B cell (primary cell): ENCODE measurements at regions not wholly inside any gene's neighbourhood (a gene's known extent, or its start where the extent isn't known, plus 50 kb on each side); places are given as distances from the start of the nearest gene placed in this dataset.

Experiments used
- CTCF ChIP-seq: fragments of 200-600 bp; IDR thresholded peaks from one replicate; pipeline ENCODE4 v1.8.0; 2022; ENCODE audit warnings: antibody characterized with exemption, mild to moderate bottlenecking
- EZH2 ChIP-seq: IDR thresholded peaks from 2 replicates; pipeline ENCODE4 v1.6.1; 2012; ENCODE audit warnings: borderline replicate concordance, low read depth, mild to moderate bottlenecking, moderate library complexity, low read length; ENCODE audit not compliant: insufficient read depth, poor library complexity, severe bottlenecking

DNA sequence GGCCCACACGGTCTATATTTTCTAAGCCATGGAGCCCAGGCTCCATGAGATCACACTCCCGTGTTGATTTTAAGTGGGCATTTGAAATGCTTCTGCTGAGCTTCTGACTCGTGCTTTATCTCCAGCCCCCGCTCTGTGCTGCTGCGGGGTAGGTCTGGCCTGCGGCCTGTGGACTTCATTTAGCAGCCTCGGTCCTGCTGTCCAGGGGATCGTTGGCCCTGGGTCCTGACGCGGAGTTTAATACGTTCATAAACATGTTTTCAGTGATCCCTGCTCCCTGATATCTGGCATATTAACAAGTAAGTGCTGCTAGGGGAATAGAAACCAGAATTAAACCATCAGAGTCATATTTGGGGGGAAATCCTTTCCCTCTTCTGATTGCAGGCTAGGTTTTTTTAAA, 540.3 kb upstream of the MGMT start:
- TF ChIP-seq CTCF, result no peak
- no peak for TF ChIP-seq EZH2
